BLaER1 treated with 17β-estradiol and CSF1 and Interleukin-3, amounts not matched to agents 10 nM and 100 nM (cell line): ENCODE measurements at regions not wholly inside any gene's neighbourhood (a gene's known extent, or its start where the extent isn't known, plus 50 kb on each side); places are given as distances from the start of the nearest gene placed in this dataset.

Experiments used
- H3K27ac ChIP-seq, 11 experiments: shearing (Covaris generic); formaldehyde crosslinking; 2 replicates each; pipeline ENCODE4 v1.8.1; 2022
- H3K27me3 ChIP-seq, 11 experiments: shearing (Covaris generic); formaldehyde crosslinking; 2 replicates each; pipeline ENCODE4 v1.8.1; 2022
- H3K36me3 ChIP-seq, 11 experiments: shearing (Covaris generic); formaldehyde crosslinking; 2 replicates each; pipeline ENCODE4 v1.8.1; 2022
- H3K4me1 ChIP-seq, 10 experiments: shearing (Covaris generic); formaldehyde crosslinking; 2 replicates each; pipeline ENCODE4 v1.8.1; 2022
- H3K4me2 ChIP-seq, 11 experiments: shearing (Covaris generic); formaldehyde crosslinking; 2 replicates each; pipeline ENCODE4 v1.8.1; 2022
- H3K4me3 ChIP-seq, 10 experiments: shearing (Covaris generic); formaldehyde crosslinking; 2 replicates each; pipeline ENCODE4 v1.8.1; 2022
- H3K9ac ChIP-seq, 11 experiments: shearing (Covaris generic); formaldehyde crosslinking; 2 replicates each; pipeline ENCODE4 v1.8.1; 2022
- H3K9me3 ChIP-seq, 11 experiments: shearing (Covaris generic); formaldehyde crosslinking; replicated peaks in 1 of 11; 2 replicates each; pipeline ENCODE4 v1.8.1; 2022
- H4K20me1 ChIP-seq, 11 experiments: shearing (Covaris generic); formaldehyde crosslinking; 2 replicates each; pipeline ENCODE4 v1.8.1; 2022
- Cebpa-rat ChIP-seq, 11 experiments: shearing (Covaris generic); IDR thresholded peaks; 2 replicates each; pipeline ENCODE4 v1.8.1; 2022

GRCh38 chr16:47895146-47895545 lies 260.6 kb downstream of the ABCC12 start:
- Histone ChIP-seq H4K20me1 (no peaks in the 10 kb centered on the region), H3K4me1 (no peaks in the 10 kb centered on the region; a peak in 1 of 20 replicates), H3K27ac (no peak overlapping the region), H3K4me2 (no peak overlapping the region), H3K27me3 (no peaks in the 10 kb centered on the region), H3K36me3 (no peaks in the 10 kb centered on the region), H3K4me3 (no peak overlapping the region), H3K9me3 (peaks cover 0 to 19% (median 0%) of the 10 kb centered on the region in 11 experiments; a peak in 4 of 22 replicates), H3K9ac (no peak overlapping the region)
- TF ChIP-seq Cebpa-rat (IDR thresholded peaks at IDR 0.05), result no peak

DNA sequence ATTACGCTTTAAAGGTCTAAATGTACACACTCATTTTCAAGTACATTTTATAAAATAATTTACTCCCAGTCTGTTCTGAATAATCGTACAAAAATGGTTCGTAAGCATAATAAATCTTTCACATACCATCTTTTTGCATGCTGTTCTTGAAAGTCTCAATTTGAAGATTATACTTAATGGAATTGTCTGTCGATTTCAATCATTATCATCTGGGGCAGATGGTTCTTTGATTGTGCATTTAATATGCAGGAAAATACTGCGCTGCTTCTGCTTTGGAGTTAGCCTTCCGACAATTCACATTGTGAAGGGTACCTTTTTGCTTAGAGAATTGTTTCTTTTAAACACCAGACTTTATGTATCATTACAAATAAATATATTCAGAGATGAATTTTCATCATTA lies 262.8 kb downstream of the ABCC12 start:
- Histone ChIP-seq H3K4me2 (no peak overlapping the region), H3K9me3 (0 out of 22 replicates have a peak, but pooled peaks cover 0 to 4% (median 0%) of the 10 kb centered on the region in 11 experiments), H3K9ac (no peak overlapping the region), H3K27ac (no peak overlapping the region), H3K4me3 (no peak overlapping the region), H4K20me1 (no peaks in the 10 kb centered on the region), H3K4me1 (no peaks in the 10 kb centered on the region; a peak in 1 of 20 replicates), H3K36me3 (no peaks in the 10 kb centered on the region), H3K27me3 (no peaks in the 10 kb centered on the region)
- no peak for TF ChIP-seq Cebpa-rat (IDR thresholded peaks at IDR 0.05)

DNA sequence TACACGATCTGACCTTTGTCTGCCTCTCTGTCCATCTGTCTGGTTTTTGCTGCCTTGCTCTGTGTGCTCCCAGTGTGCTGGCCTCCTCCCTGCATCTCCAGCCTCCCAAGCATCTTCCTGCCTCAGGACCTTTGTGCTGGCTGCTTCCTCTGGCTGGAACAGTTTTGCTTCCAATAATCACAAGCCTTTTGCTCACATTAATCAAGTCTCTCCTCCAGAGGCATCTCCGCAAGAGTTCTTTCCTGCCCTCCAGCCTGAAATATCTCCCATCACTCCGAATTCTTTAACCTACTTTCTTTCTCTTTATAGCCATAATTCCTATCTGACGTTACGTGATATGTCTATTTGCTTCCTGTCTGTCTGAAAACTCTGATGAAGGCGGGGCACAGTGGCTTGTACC lies 267.1 kb downstream of the ABCC12 start:
- Histone ChIP-seq H3K9me3 (no peaks in the 10 kb centered on the region), H4K20me1 (no peaks in the 10 kb centered on the region), H3K36me3 (no peaks in the 10 kb centered on the region), H3K27me3 (no peaks in the 10 kb centered on the region), H3K4me3 (no peak overlapping the region), H3K4me1 (no peaks in the 10 kb centered on the region), H3K9ac (no peak overlapping the region), H3K4me2 (no peak overlapping the region), H3K27ac (no peak overlapping the region)
- TF ChIP-seq Cebpa-rat (IDR thresholded peaks at IDR 0.05), result no peak

DNA sequence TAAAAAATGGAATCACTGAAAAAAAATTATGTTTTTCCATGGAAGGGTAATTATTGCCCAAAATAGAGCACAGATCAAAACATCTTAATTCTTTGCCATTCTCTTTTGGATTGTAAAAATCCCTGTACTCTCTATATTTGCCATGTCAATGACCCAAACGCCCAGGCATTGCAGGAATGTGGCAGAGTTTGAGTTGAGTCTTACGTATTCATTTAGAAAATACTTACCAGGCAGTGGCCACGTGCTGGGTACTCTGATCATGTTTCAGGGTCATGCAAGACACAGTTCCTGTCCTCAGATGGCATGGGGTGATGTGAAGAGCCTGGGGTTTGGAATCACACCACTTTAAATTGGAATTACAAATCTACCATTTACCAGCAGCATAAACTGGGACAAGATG lies 267.7 kb downstream of the ABCC12 start:
- Histone ChIP-seq H3K4me2 (no peak overlapping the region), H3K9ac (no peak overlapping the region), H3K4me1 (no peaks in the 10 kb centered on the region), H3K27ac (no peak overlapping the region), H3K4me3 (no peak overlapping the region), H3K9me3 (no peaks in the 10 kb centered on the region), H3K27me3 (no peaks in the 10 kb centered on the region), H3K36me3 (no peaks in the 10 kb centered on the region), H4K20me1 (no peaks in the 10 kb centered on the region)
- TF ChIP-seq Cebpa-rat (IDR thresholded peaks at IDR 0.05), result no peak

- H3K4me3 ChIP-seq, result no peak overlapping the region
- no peak overlapping the region for H3K9ac ChIP-seq
- H3K27ac ChIP-seq, result no peak overlapping the region
- no peaks in the 10 kb centered on the region for H3K27me3 ChIP-seq
- no peak for TF ChIP-seq Cebpa-rat (IDR thresholded peaks at IDR 0.05)
- no peaks in the 10 kb centered on the region for H3K36me3 ChIP-seq
- no peaks in the 10 kb centered on the region for H4K20me1 ChIP-seq
- H3K4me1 ChIP-seq, result no peaks in the 10 kb centered on the region
- H3K4me2 ChIP-seq, result no peak overlapping the region
- H3K9me3 ChIP-seq, result no peaks in the 10 kb centered on the region
Measured at GRCh38 chr16:47887496-47887895, 268.3 kb downstream of the ABCC12 start.

DNA sequence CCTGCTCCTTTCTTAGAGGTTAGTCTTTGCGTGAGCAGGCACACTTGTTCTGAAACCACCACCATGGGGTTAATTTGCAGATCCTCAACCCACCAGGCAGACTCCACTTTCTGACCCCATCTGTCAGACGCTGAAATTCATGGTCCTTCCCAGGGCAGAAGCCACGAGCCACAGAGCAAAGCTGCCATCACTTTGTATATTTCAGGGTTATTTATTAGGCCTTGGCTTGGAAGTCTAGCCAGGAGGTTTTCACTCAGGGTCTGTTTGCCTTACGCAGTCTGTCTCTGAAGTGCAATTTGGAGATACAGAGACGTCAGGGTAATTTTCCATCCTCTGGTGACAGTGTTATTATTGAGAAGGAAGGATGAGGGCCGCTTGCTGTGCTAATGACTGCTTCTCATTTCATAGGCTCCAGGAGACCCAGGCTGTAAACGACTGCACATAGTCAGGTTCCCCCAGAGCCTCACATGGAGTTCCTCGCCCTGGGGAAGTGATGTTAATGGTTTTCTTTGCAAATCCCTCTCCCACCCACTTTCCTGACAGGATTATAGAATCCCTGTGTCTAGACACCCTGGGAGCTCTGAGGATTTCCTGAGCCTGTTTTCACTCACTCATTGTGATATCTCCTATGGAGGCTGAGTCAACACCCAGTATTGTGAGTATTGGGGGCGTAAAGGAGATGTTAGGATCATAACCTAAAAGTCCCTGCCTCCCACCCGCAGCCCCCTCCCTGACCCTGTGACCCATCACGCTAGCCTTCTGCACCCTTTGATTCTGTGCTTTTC lies 269.0 kb downstream of the ABCC12 start:
- H3K4me2 ChIP-seq, result no peak overlapping the region
- TF ChIP-seq Cebpa-rat (IDR thresholded peaks at IDR 0.05), result no peak

DNA sequence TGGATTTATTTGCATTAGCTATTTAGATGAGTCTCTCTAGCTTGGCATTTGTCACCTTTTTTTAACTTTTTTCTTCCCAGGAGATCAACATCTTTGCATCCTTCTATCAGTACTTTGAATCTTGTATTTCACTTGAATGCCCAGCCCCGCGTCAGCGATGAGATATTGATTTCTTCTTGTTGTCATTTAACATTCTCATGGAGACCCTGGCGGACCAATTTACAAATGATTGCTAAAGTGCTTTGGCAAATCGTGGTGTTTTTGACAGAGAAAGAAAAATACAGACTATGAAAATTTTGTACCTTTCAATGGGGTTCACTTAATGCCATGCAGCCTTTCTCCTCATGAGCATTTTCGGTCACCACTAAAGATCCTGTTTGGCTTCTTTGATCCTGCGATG lies 269.7 kb downstream of the ABCC12 start:
- H3K27ac ChIP-seq, result no peak overlapping the region
- TF ChIP-seq Cebpa-rat (IDR thresholded peaks at IDR 0.05), result no peak
- H3K9ac ChIP-seq, result no peak overlapping the region
- no peaks in the 10 kb centered on the region for H3K27me3 ChIP-seq
- no peaks in the 10 kb centered on the region for H3K9me3 ChIP-seq
- no peak overlapping the region for H3K4me3 ChIP-seq
- no peaks in the 10 kb centered on the region for H4K20me1 ChIP-seq
- no peaks in the 10 kb centered on the region for H3K4me1 ChIP-seq
- no peak overlapping the region for H3K4me2 ChIP-seq
- H3K36me3 ChIP-seq, result no peaks in the 10 kb centered on the region

More for the DNA sequence above, 269.0 kb downstream of the ABCC12 start:
- H4K20me1 ChIP-seq, result no peaks in the 10 kb centered on the region
- H3K9me3 ChIP-seq, result no peaks in the 10 kb centered on the region
- H3K36me3 ChIP-seq, result no peaks in the 10 kb centered on the region
- H3K9ac ChIP-seq, result no peak overlapping the region
- no peaks in the 10 kb centered on the region for H3K4me1 ChIP-seq
- no peaks in the 10 kb centered on the region for H3K27me3 ChIP-seq
- no peak overlapping the region for H3K4me3 ChIP-seq
- H3K27ac ChIP-seq, result no peak overlapping the region

GRCh38 chr16:47885489-47885888 lies 270.3 kb downstream of the ABCC12 start:
- H3K4me3 ChIP-seq, result no peak overlapping the region
- H3K4me1 ChIP-seq, result no peaks in the 10 kb centered on the region
- no peaks in the 10 kb centered on the region for H3K9me3 ChIP-seq
- no peaks in the 10 kb centered on the region for H3K36me3 ChIP-seq
- no peaks in the 10 kb centered on the region for H4K20me1 ChIP-seq
- no peak overlapping the region for H3K9ac ChIP-seq
- no peak overlapping the region for H3K27ac ChIP-seq
- H3K27me3 ChIP-seq, result no peaks in the 10 kb centered on the region
- TF ChIP-seq Cebpa-rat (IDR thresholded peaks at IDR 0.05), result no peak
- no peak overlapping the region for H3K4me2 ChIP-seq

- Histone ChIP-seq H3K27me3 (no peaks in the 10 kb centered on the region), H3K4me3 (no peak overlapping the region), H3K9ac (no peak overlapping the region), H3K4me1 (no peaks in the 10 kb centered on the region), H3K27ac (no peak overlapping the region), H3K9me3 (no peaks in the 10 kb centered on the region), H3K4me2 (no peak overlapping the region), H3K36me3 (no peaks in the 10 kb centered on the region), H4K20me1 (no peaks in the 10 kb centered on the region)
- no peak for TF ChIP-seq Cebpa-rat (IDR thresholded peaks at IDR 0.05)
Measured at GRCh38 chr16:47884116-47884725, 271.6 kb downstream of the ABCC12 start.

GRCh38 chr16:47881574-47881973 lies 274.2 kb downstream of the ABCC12 start:
- H3K9ac ChIP-seq, result no peak overlapping the region
- no peak overlapping the region for H3K27ac ChIP-seq
- peak in 2 of 11 experiments; percentile 25 to 66; a peak in 4 of 22 replicates for TF ChIP-seq Cebpa-rat (IDR thresholded peaks at IDR 0.05)
- no peak overlapping the region for H3K4me3 ChIP-seq
- no peaks in the 10 kb centered on the region for H4K20me1 ChIP-seq
- no peaks in the 10 kb centered on the region for H3K27me3 ChIP-seq
- no peaks in the 10 kb centered on the region for H3K4me1 ChIP-seq
- no peak overlapping the region for H3K4me2 ChIP-seq
- no peaks in the 10 kb centered on the region for H3K36me3 ChIP-seq
- H3K9me3 ChIP-seq, result no peaks in the 10 kb centered on the region
